Right lobe of liver (tissue), 4 donors: ENCODE measurements at regions not wholly inside any gene's neighbourhood (a gene's known extent, or its start where the extent isn't known, plus 50 kb on each side); places are given as distances from the start of the nearest gene placed in this dataset.
"Not testable (repeated sequence)": the region's sequence is repeated elsewhere in the genome, so short reads cannot be mapped to it uniquely, and the experiment has no call there.

ENCODE experiments used
- POLR2A ChIP-seq: fragments of 450-650 bp; IDR thresholded peaks from one replicate; pipeline ENCODE4 v1.6.1; 2017; ENCODE audit warnings: antibody characterized with exemption, mild to moderate bottlenecking
- TF ChIP-seq, protein P1 (sequence below), 4 donors: fragments of 200-600 bp in 3 of 4; fragments of 450-650 bp in 1 of 4; IDR thresholded peaks; one replicate each; pipeline versions ENCODE4 v1.5.1 to v1.8.0; 2016 to 2022; ENCODE audit warnings: antibody characterized with exemption in 4 of 4, mild to moderate bottlenecking in 2 of 4
- donor health status: DM: no; HTN: no; CAD: no.
- donor health status: DM: no; HTN: no; CAD: no.
- donor health status: DM: no; HTN: yes; CAD: no.

DNA sequence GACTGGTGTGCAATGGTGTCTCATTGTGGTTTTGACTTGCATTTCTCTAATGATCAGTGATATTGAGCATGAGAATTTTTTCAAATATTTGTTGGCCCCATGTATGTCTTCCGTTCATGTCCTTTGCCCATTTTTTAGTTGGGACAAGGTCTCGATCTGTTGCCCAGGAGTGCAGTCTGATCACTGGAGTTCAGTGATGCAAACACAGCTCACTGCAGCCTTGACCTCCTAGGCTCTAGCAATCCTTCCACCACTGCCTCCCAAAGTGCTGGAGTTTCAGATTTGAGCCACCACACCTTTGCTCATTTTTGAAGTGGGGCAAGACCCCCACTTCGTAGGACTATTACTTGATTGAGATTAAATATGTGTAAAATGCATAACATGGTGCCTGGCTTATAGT is 116.2 kb upstream of the NBPF9 start:
- TF ChIP-seq POLR2A: not testable (repeated sequence)
- TF ChIP-seq, protein P1, sequence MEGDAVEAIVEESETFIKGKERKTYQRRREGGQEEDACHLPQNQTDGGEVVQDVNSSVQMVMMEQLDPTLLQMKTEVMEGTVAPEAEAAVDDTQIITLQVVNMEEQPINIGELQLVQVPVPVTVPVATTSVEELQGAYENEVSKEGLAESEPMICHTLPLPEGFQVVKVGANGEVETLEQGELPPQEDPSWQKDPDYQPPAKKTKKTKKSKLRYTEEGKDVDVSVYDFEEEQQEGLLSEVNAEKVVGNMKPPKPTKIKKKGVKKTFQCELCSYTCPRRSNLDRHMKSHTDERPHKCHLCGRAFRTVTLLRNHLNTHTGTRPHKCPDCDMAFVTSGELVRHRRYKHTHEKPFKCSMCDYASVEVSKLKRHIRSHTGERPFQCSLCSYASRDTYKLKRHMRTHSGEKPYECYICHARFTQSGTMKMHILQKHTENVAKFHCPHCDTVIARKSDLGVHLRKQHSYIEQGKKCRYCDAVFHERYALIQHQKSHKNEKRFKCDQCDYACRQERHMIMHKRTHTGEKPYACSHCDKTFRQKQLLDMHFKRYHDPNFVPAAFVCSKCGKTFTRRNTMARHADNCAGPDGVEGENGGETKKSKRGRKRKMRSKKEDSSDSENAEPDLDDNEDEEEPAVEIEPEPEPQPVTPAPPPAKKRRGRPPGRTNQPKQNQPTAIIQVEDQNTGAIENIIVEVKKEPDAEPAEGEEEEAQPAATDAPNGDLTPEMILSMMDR (IDR thresholded peaks at IDR 0.05): not testable (repeated sequence)
